ENCODE measurements at regions not wholly inside any gene's neighbourhood (a gene's known extent, or its start where the extent isn't known, plus 50 kb on each side); places are given as distances from the start of the nearest gene placed in this dataset.
"Not testable (repeated sequence)": the region's sequence is repeated elsewhere in the genome, so short reads cannot be mapped to it uniquely, and the experiment has no call there.

DNA sequence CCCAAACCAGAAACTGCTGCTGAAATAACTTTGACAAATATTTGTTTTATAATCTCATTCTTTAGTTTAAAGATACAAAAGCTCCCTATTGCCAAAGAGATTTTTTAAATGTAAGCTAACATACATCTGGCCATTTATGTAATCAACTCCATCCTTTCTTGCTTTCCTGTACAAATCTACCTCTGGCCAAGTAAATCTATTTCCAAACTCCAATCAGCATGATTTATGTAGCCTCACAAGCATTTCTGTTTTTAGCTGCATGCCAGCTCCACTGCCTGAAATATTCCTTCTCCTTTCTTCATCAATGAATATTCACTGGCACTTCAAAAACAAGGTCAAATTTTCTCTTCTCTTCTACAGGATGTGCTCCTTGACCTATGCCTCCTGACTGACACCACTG, 80.0 kb downstream of the SHOX2 start:
- peak; percentile 61 for DNase-seq

GRCh38 chr3:158019897-158020296, 86.3 kb downstream of the SHOX2 start:
- not testable (repeated sequence) for DNase-seq

GRCh38 chr3:158018462-158018861, 87.8 kb downstream of the SHOX2 start:
- no peak for DNase-seq

- no peak for DNase-seq
Observed at GRCh38 chr3:158012901-158013300, 93.3 kb downstream of the SHOX2 start.

GRCh38 chr3:158005391-158006100, 100.7 kb downstream of the SHOX2 start:
- DNase-seq: no peak

- no peak for DNase-seq
Observed at GRCh38 chr3:157999246-157999645, 107.0 kb downstream of the SHOX2 start.

DNA sequence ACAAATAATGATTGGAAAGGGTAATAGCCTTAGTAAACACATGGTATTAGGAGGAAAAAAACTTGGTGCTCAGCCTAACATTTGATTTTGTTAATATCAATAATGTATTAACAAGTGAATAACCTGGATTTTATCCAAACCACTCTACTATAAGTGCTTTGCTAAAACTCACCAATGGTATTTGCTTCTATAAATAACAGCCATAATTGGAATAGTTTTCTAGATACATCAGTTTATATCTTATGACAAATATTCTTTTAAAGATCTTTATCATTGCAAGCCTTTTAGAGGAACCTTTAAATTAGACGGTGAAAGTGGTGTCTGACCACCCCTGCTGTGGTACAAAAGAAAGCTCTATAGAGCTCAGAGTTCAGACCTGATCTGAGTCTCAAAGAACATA, 123.9 kb downstream of the SHOX2 start:
- DNase-seq: no peak

GRCh38 chr3:157981819-157982218, 124.4 kb downstream of the SHOX2 start:
- no peak for DNase-seq

DNA sequence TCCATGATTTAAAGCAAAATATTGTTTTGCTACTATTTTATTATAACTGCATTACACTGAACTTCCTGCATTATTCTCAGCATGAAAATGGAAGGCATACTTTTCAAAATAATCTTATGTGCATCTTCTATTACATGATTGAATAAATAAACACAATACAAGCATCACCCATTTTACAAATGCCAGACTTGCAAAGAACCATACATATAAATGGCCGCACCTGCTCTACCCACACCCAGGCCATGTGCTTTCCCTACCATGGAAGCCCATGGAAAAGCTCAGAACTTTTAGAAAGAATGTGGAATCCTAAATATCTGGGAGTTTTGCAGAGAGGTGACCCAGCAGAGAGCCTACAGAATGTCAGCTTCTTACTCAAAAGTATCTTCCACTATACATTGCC, 127.2 kb downstream of the SHOX2 start:
- DNase-seq: no peak

- no peak for DNase-seq
Observed at GRCh38 chr3:157961665-157962064, 144.6 kb downstream of the SHOX2 start.

GRCh38 chr3:157958457-157958856, 147.8 kb downstream of the SHOX2 start:
- DNase-seq: no peak

DNA sequence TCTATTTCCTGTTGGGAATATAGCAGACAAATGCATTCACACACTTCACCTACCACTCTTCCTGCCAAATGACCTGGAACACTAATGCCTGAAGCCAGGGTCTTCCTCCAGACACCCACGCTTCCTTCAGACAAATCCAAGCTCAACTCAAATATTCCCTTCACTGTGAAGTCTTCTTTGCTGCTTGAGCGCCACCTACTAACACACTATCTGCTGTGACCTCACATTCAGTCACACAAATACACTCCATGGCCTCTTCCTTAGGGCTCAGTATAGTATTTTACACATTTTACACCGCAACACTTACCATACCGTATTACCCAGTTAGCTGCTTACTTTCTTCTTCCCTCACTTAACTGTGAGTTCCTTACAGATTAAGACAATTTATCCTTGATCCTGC, 149.4 kb downstream of the SHOX2 start:
- no peak for DNase-seq

DNA sequence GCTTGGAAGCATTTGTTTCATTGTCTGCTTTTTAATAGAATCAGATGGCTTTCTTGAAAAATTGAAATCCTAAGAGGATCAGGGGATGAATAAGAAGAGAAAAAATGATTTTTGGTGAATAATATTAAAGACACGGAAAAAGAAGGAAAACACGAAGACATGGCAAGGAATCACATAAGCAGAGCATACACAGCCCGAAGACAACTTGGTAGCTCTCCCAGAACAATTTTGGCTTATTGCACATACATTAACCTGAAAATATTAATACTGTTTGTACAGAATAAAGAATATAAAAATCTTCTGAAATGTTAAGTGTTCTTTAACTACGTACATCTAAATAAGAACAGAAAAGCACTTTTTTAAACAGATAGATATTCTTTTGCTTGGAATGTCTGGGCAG, 150.0 kb downstream of the SHOX2 start:
- DNase-seq: no peak

- no peak for DNase-seq
Observed at GRCh38 chr3:157953565-157953964, 152.7 kb downstream of the SHOX2 start.

DNA sequence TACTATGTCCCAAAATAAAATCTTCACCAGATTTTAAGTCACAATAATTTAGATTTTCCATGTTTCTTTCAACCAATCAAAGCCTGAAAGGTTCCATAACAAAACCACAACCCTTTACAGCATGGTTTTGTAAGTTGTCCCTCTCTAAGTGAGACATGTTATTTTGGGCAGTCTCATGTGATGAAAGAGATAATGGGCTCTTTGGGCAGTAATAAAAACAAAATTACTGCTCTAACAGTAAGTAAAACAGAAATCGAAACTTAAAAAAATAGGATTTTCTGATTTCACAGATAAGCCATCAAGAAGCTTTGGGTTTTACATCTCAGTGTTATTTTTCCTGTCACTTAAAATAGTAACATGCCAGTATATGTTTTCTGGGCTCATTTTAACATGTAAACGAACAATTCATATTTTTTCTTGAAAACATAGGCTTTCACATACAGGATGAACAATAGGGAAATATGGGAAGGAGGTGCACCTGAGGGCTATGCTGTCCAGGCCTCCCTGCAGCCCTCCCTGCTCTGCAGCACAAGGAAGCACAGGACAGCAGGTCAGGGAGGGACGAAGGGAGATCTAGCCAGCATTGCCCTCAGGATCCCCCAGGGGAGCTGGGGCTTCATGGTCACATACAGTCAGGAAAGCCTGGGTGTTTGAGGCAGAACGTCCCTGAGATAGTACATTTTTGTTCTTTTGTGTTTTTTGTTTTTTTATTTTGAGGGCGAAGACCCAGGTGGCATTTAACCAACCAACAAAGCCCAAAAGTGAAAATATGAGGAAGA, 157.4 kb downstream of the SHOX2 start:
- DNase-seq: no peak

- DNase-seq: no peak
Observed at GRCh38 chr3:157939166-157939565, 167.1 kb downstream of the SHOX2 start.

DNA sequence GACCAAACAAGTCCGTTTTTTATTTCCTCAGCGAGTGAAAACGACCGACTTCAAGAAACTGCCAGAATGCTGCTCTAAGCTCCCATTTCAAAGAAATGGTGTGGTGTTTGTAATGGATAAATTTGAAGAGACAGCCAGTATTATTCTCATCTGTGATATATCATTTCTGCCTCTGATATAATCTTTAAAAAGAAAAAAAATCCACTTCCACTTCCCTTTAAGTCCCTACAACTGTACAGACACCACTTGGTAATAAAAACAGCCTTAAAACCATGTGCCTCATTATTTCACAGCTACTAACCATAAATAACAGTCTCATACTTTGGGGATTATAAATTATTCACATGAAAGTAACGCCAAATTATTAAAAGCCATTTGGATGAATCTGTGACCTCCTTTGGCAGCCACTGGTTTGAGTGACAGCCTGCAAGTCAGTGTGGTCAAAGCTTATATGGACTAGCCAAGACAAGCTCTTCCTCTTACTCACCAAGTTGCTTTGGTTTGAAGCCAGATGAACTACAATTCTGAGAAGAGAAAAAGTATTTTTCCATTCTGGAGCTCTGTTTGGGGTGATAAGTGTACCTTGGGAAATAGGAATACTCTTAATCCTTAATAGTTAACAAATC, 168.0 kb downstream of the SHOX2 start:
- DNase-seq: peak; percentile 59

DNA sequence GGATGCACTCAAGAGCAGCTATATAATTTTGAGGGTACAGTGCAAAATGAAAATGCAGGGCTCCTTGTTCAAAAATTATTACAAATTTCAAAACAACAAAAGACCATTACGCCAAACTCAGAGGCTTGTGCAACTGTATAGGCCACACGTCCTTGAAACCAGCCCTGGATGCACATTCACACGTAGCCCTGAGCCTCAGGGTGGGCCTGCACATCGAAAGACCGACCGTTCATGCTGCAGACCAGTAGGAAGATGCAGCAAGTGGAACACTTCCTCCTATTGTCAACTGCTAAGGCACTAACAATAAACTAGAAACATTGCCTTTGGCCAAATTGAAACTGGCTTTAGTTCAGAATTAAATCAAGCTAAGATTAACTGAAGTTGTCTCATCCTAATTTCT, 174.7 kb downstream of the SHOX2 start:
- no peak for DNase-seq

GRCh38 chr3:157930000-157930780, 176.0 kb downstream of the SHOX2 start:
- DNase-seq: no peak

DNA sequence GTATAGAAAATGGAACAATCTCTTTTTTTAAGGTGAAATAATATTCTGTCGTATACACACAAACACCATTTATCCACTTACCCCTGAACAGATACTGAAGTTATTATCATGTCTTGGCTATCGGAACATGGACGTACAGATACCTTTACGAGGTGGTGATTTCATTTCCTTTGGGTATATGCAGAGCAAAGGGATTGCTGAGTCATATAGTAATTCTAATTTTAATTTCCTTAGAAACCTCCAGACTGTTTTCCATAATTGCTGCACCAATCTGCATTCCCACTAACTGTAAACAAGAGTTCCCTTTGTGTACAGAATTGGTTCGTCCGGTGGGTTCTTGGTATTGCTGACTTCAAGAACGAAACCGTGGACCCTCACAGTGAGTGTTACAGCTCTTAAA, 179.4 kb downstream of the SHOX2 start:
- DNase-seq: no peak

DNA sequence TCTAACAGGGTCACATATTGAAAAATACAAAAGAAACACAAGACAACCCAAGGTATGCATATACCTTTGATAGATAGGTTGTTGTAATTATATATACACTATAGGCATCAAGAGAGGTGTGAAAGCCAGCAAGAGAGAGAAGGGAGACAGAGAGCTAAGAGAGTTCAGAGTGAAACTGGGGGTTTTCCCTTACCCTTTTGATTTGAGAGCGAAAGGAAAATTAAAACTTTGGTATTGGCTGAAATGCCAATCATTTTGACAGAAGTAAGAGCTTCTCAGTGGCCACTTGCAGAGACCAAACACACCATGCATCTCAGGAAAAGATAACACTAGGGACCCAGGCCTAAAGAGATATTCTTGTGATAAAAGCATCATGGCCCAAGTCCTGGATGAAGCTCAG, 183.6 kb downstream of the SHOX2 start:
- no peak for DNase-seq

DNA sequence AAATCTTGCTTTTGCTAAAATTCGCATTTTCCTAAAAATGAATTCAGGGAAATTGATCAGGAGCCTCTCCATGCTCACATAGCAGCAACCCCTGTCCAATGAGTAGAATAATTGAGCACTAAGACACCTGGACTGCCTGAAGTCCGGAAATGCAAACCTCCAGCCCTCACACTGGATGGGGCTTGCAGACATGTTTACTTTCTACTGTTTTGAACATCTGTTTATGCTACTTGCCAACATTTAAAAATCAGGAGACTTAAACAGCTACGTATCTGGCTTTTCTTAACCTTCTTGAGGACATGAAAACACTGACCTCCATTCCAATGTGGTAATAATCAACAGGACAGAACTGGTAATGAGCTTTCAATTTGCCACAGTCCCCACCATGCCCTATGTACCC, 184.4 kb downstream of the SHOX2 start:
- no peak for DNase-seq

Measured in skin of body (tissue), 1 donor.